ENCODE measurements at regions not wholly inside any gene's neighbourhood (a gene's known extent, or its start where the extent isn't known, plus 50 kb on each side); places are given as distances from the start of the nearest gene placed in this dataset.

- no peak overlapping the region for H3K27ac ChIP-seq (ENCODE audit: low read length)
- H3K4me1 ChIP-seq (ENCODE audit: control insufficient read depth, insufficient read depth, low read length): no peaks in the 10 kb centered on the region
- peak in 1 of 3 donors; percentile 64 for DNase-seq
- peak; percentile 23 to 44 for ATAC-seq
- H3K27me3 ChIP-seq (ENCODE audit: control insufficient read depth, insufficient read depth): no peaks in the 10 kb centered on the region
- H3K4me3 ChIP-seq (ENCODE audit: low read length): no peak overlapping the region
- WGBS: 31% methylated on average over 18 of the region's 18 CpGs
- H3K9me3 ChIP-seq (ENCODE audit: control insufficient read depth, low read length): no peaks in the 10 kb centered on the region
- intact Hi-C loops (cut with DNase I): no loop called here
Measured at GRCh38 chr14:101707068-101707842, 54.3 kb upstream of the PPP2R5C start.

GRCh38 chr14:101707863-101708620 lies 53.5 kb upstream of the PPP2R5C start:
- H3K27me3 ChIP-seq (ENCODE audit: control insufficient read depth, insufficient read depth): no peaks in the 10 kb centered on the region
- DNase-seq: no peak
- no peak for ATAC-seq
- intact Hi-C loops (cut with DNase I): no loop called here
- no peak overlapping the region for H3K27ac ChIP-seq (ENCODE audit: low read length)
- H3K4me1 ChIP-seq (ENCODE audit: control insufficient read depth, insufficient read depth, low read length): no peaks in the 10 kb centered on the region
- no peak overlapping the region for H3K4me3 ChIP-seq (ENCODE audit: low read length)
- no peaks in the 10 kb centered on the region for H3K9me3 ChIP-seq (ENCODE audit: control insufficient read depth, low read length)
- WGBS: 85% methylated on average over 12 of the region's 12 CpGs

- ATAC-seq (no peak), DNase-seq (peak in 1 of 3 donors; percentile 49)
- Histone ChIP-seq H3K27me3 (ENCODE audit: control insufficient read depth, insufficient read depth) (no peaks in the 10 kb centered on the region), H3K4me3 (ENCODE audit: low read length) (no peak overlapping the region), H3K4me1 (ENCODE audit: control insufficient read depth, insufficient read depth, low read length) (no peaks in the 10 kb centered on the region), H3K9me3 (ENCODE audit: control insufficient read depth, low read length) (no peaks in the 10 kb centered on the region), H3K27ac (ENCODE audit: low read length) (no peak overlapping the region)
- WGBS: 88% methylated on average over 18 of the region's 18 CpGs
- intact Hi-C loops (cut with DNase I): no loop called here
Measured at GRCh38 chr14:101708853-101709532, 52.5 kb upstream of the PPP2R5C start.

- WGBS: 90% methylated on average over 11 of the region's 11 CpGs
- intact Hi-C loops (cut with DNase I): no loop called here
- DNase-seq: no peak
- Histone ChIP-seq H3K4me3 (ENCODE audit: low read length) (no peak overlapping the region), H3K27ac (ENCODE audit: low read length) (no peak overlapping the region), H3K4me1 (ENCODE audit: control insufficient read depth, insufficient read depth, low read length) (no peaks in the 10 kb centered on the region), H3K27me3 (ENCODE audit: control insufficient read depth, insufficient read depth) (no peaks in the 10 kb centered on the region), H3K9me3 (ENCODE audit: control insufficient read depth, low read length) (no peaks in the 10 kb centered on the region)
- ATAC-seq: no peak
Measured at GRCh38 chr14:101709533-101709881, 52.0 kb upstream of the PPP2R5C start.

GRCh38 chr14:101709962-101710931 lies 51.3 kb upstream of the PPP2R5C start:
- ATAC-seq (no peak), DNase-seq (no peak)
- Histone ChIP-seq H3K27ac (ENCODE audit: low read length) (no peak overlapping the region), H3K4me1 (ENCODE audit: control insufficient read depth, insufficient read depth, low read length) (no peaks in the 10 kb centered on the region), H3K4me3 (ENCODE audit: low read length) (no peak overlapping the region), H3K27me3 (ENCODE audit: control insufficient read depth, insufficient read depth) (no peaks in the 10 kb centered on the region), H3K9me3 (ENCODE audit: control insufficient read depth, low read length) (no peaks in the 10 kb centered on the region)
- intact Hi-C loops (cut with DNase I): loop anchor here in 1 of 4 donors (10.0 kb wide), 1 partner anchor 255 kb away; the partner anchor contains the start of gene DYNC1H1
- 73% methylated on average over 10 of the region's 10 CpGs for WGBS

GRCh38 chr14:101711041-101711856 lies 50.3 kb upstream of the PPP2R5C start:
- Histone ChIP-seq H3K27ac (ENCODE audit: low read length) (no peak overlapping the region), H3K9me3 (ENCODE audit: control insufficient read depth, low read length) (no peaks in the 10 kb centered on the region), H3K4me3 (ENCODE audit: low read length) (no peak overlapping the region), H3K27me3 (ENCODE audit: control insufficient read depth, insufficient read depth) (no peaks in the 10 kb centered on the region), H3K4me1 (ENCODE audit: control insufficient read depth, insufficient read depth, low read length) (no peaks in the 10 kb centered on the region)
- intact Hi-C loops (cut with DNase I): loop anchor here in 1 of 4 donors (10.0 kb wide), 1 partner anchor 254 kb away; the partner anchor contains the start of gene DYNC1H1
- no peak for DNase-seq
- ATAC-seq: no peak
- WGBS: 67% methylated on average over 13 of the region's 13 CpGs

Data from right cardiac atrium (tissue), 5 donors.